Prostate gland (tissue), 2 donors: ENCODE measurements at regions not wholly inside any gene's neighbourhood (a gene's known extent, or its start where the extent isn't known, plus 50 kb on each side); places are given as distances from the start of the nearest gene placed in this dataset.

ENCODE experiments used
- CTCF ChIP-seq, 4 experiments: fragments of 200-600 bp in 2 of 4; fragments of 450-650 bp in 2 of 4; sonication (generic) in 2 of 4; IDR thresholded peaks; 1 replicate in 3 of 4; 2 replicates in 1 of 4; pipeline ENCODE4 v1.5.1; 2016 to 2019; ENCODE audit warnings: antibody characterized with exemption in 4 of 4, mild to moderate bottlenecking in 2 of 4, moderate library complexity in 2 of 4
- POLR2A ChIP-seq: fragments of 450-650 bp; IDR thresholded peaks from one replicate; pipeline ENCODE4 v1.6.1; 2016; ENCODE audit warnings: antibody characterized with exemption, mild to moderate bottlenecking

GRCh38 chr10:4685491-4685890, 140.5 kb upstream of the AKR1E2 start:
- no peak for TF ChIP-seq CTCF (IDR thresholded peaks at IDR 0.05)
- TF ChIP-seq POLR2A = no peak
